ENCODE measurements at regions not wholly inside any gene's neighbourhood (a gene's known extent, or its start where the extent isn't known, plus 50 kb on each side); places are given as distances from the start of the nearest gene placed in this dataset.

DNA sequence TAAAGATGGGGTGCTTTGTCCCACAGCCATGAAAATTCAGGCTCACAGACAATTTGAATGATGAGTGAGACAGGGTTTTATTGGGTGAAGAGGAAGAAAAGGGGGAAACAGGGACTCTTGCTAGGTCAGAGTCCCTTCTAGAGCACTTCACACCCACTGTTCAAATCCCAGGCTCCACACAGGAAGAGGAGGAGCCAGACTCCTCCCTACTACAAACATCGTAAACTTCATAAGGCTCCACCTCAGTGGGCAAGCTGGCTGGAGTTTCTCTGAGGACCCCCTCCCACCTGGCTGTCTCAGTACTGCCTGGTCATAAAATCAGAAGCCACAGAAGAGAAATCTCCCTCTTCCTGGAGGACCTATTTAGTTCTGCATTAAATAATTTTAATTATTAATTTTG lies 80.3 kb upstream of the KCNMB2 start:
- DNase-seq, result no peak

DNA sequence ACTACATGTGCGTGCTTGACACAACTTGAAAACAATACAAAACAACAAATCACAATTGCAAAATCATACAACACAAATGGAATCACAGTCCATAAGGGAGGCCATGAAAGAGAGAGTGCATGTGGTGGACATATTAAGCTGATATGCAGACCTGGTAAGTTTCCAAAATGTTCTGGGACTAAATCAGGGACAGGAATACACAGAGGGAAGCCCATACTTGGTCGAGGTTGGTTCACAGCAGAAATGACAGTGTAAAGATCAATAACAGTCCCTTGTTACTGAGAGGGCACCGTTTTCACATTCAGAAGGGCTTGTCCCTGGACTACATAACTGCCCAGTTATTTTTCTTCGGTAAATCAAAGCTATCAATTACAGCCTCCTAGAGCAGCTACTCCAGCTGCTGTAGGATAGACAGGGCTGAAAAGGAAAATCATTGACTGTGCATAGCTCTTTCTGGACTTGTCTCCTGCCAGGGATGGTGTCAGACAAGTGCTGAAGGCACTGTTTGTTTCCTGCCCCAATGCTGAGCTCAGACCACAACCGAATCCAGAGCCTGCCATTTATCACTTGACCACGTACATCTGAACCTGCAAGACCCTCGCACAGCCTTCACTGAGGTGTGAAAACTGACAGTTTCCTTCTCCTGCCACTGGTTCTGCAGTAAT lies 79.5 kb upstream of the KCNMB2 start:
- DNase-seq, result no peak

DNA sequence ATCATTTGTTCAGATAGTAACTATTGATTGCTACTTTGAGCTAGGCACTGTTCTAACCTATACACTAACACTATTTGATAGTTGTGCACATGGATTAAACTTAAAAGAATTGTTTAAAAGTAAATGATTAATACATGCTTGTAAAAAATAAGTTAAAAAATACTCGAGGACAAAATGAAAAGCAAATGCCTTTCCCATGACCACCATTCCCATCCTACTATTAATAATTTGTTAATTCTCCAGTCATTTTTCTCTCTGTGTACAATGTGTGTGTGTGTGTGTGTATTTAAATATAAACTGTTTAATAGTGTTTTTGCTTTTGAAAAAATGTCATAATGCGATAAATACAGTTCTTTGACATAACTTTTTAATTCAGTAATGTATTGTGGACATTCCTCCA lies 78.7 kb upstream of the KCNMB2 start:
- no peak for DNase-seq

DNA sequence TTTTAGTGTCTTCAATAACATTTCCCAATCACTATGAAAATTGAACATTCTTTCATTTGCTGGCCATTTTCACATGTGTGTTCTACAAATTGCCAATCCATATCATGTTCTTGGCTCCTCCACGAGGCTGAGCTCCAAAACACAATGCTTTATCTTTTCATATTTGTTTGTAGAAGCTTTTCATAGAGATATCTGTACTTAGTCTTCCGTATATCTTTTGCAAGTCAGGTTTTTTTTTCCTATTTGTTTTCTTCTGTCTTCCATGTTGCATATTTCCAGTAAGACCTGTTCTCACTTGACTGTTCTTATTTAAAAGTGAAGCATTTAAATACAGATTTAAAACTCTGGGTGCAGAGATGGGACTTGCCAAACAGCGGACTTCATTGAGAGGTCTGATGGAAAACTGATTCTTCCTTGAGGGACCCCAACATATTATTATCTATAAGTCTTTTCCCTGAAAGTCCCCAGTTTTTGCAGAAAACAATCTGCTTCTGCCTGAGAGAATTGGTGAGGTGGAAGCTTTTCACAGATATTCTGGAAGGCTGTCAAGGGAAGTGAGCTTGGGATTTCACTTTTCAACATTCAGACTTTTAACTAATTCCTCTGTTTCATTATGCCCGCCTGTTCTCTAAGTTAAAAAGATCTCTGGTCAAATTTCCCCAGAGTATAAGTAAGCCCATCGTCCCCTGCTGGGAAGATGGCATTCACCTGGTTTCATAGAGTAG lies 77.8 kb upstream of the KCNMB2 start:
- DNase-seq, result no peak

DNA sequence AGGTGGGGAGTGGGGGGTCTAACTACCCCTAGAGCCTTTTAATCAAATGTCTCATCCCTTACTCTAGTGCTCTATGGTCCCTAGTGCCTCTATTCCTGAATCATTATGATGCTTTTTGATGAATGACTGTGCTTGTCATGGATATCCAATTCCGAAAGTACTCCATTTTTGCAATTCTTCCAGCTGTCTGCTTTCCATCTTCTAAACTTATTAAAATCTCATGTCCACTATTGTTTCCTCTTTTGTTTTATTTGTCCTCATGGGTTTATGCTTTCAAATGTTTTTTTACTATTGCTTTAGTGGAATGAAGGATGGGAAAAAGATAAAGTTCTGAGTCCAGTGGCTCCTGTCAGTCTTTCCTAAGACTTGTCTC lies 77.2 kb upstream of the KCNMB2 start:
- no peak for DNase-seq

DNA sequence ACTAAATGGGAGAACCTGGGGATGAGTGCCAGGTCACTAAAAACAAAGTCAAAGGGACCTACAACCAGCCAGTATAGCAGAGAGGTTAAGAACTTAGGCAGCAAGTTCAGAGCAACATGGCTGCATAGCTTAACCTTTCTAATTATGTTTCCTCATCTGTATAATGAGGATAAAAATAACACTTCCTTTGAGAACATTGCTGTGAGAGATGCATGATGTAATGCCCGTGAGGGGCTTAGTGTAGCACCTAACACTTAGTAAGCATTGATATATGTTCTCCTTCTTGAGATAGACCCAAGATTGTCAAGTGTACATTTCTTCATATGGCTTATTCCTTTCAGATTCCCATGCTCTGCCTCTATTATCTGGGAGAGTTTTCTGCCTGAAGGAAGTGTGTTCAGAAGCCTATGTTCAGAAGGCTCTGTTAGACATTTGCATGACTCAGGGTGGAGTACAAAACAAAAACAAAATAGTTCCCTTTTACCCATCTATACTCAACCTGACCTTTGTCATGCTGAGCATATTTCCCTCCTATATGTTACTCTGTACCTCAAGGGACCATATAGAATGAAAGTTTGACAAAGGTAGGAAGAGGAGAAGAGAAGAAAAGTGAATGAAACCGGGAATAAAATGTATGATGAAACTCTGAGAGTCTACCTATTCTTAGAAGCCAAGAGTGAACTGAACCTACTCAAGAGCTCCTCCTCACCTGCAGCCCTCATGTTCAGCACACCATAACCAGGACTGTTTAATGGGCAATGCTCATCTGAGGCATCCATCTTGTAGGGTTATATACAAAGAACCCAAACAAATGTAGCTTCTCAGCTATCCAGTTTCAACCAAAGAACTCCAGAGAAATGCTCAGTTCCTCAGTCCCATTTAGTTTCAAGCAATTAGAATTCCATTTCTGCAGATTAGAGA lies 70.7 kb upstream of the KCNMB2 start:
- DNase-seq, result no peak

DNA sequence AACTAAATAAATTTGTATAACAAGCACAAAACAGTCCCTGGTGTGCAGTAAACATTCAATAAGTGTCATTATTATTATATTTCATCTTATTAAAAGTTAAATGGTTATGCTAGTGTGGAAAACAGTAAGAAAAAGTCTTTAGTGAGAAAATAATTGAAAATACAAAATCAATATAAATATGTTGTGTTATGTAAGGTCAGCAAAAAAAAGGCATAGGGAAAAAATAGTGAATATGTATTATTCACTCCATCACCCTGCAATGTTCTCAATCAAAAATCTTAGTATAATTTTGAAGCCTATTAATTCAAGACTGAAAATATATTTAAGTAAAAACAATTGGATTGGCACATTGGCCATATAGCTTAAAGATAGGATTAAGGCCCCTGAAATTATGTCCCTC lies 63.3 kb upstream of the KCNMB2 start:
- DNase-seq, result no peak

DNA sequence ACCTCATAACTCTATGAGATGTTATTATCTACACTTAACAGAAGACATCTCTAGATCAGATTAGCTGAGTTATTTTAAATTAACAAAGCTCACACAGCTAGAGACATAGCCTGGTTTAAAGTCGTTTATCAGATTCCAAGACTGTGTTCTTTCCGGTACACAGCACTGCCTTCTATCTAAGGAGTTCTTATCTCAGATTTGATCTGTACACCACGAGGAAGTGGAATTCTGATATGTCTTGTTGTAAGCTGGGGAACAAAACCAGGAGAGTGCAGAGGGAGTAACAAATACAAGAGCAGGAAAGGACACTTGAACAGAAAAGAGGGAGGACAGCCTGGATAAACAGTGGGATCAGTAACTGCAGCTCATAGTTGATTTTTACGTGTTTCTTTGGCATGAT lies 61.7 kb upstream of the KCNMB2 start:
- DNase-seq, result no peak

DNA sequence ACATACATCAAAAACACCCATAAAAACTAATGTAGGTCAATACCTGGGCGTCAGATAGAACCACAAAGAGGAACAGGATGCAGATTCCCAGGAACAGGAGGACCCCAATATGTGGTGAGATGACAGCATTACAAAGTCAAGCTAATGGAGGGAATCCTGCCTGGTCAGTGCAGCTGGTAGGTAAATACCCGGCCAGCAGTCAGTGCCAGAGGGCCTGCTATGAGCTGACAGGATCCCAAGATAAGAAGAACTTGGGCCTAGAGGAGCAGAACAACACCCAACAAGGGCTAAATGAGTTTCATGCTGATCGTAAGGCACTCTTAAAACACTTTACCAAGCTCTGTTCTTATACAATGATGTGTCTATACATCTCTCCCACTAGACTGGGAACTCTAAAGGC lies 61.2 kb upstream of the KCNMB2 start:
- no peak for DNase-seq

DNA sequence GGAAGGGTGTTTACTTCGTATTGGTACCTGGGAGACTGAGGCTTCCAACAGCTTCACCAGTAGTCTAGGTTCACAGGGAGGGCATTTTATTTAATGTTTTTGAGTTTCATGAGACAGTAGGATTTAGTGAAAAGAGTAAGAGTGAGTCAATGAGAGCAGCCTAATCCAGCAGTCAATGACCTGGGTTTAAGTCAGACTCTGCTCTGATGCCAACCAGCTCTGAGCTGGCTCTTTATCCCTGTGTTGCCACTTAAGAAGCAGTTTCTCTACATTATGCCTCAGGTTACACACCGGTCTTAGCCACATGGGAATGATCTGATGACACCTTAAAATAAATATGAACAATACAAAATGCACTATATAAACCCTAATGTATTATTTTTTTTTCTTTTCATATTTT lies 59.4 kb upstream of the KCNMB2 start:
- no peak for DNase-seq

DNA sequence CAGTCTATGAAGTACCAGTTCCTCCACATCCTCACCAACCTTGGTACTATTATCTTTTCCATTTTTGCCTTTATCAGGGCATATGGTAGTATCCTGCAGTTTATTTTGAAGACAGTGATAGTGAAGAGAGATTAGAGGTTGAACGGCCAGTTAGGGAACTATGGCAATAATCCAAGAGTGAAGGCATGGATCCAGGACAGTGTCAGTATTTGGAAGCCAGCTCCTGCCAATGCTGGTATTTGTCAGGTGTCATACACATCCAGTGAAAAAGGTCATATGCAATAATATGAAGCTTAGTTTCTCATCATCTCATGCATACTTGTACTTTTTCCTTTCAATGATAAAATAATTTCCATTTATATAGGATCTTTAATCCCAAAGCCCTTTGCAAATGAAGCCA lies 56.8 kb upstream of the KCNMB2 start:
- DNase-seq, result no peak

DNA sequence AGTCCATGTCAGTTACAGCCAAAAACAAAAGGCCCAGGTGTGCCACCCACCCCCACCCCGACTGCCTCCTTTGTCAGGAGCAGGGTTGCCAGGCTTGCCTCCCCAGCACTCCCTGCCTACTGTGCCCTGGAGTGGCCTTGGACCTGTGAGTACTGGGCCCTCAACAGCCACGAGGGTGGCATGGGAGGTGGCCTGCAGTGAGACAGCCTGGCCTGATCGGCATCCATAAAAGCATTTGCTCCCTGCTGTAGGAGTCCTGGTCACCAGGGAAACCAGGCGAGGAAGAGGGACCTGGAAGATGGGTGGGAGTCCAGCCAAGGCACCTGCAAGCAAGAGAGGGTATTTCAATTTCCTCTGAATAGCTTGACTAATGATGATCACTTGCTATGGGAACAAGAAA lies 56.4 kb upstream of the KCNMB2 start:
- DNase-seq, result no peak

DNA sequence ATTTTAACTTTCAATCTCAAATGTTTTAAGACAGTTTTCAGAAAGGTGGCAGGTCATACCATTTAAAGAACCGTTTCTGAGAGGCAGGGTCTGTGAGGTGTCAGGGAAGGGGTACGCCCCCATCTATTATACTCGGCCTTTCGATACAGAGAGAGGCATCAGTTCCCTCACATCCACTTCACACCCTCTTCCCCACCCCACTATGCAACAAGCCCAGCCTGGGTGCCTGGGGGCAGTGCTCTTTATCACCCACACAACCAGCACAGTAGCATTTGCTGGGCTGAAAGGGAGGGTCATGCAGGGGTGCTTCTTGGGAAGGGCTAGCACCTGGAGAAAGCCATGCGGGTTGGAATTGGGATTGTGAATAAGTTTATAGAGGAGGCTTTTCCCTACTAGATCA lies 56.0 kb upstream of the KCNMB2 start:
- DNase-seq, result no peak

DNA sequence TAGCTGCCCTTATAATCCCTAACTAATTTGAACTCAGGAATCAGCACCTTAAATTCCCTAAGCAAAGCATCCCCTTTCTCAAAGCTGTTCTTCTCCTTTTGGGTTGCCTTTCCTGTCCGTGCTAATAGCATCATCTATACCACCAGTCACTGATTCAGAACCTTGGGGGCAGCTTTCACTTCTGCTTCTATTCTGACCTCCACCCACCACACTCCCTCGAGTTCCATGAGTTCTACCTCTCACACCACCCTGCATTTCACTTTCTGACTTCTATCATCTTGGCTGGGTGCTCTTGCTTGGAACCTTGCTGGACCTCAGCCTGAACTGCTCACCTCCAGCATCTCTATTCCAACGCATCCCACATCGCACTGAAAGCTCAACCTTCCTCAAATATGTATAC lies 55.4 kb upstream of the KCNMB2 start:
- DNase-seq, result no peak

DNA sequence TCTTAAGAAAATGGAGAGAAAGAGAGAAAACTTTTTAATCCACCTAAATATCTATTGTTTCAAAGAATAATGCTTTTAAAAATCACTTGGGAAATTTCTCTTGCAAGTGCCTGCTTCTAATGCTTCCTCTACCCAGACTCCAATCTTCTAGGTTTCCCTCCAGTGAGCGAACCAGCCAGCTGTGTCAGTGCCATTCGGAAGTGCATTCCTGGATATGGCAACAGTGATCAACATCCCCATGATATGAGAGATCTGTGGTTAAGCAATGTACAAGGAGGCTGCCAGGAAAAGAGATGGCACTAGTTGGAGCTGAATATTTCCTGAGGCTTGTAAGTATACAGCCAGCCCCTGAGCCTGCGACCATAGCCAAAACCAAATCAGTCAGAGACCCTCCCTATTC lies 53.3 kb upstream of the KCNMB2 start:
- no peak for DNase-seq

DNA sequence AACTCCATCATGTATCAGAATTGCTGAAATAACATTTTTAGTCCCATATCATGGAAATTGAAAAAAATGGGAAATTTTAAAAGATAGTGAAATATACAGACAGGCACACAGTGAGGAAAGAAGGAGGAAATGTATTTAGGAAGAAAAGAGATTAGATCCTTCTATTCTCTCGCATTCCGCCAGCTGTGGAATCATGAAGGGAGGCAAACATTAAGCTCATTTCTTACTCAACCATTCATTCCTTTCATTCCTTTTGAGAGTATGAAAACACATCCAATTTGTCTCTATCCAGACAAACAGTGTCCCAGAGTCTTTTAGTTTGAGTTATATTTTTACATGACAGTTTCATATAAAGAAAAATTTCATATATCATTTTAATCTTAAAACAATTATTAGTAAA lies 52.5 kb upstream of the KCNMB2 start:
- DNase-seq, result no peak

DNA sequence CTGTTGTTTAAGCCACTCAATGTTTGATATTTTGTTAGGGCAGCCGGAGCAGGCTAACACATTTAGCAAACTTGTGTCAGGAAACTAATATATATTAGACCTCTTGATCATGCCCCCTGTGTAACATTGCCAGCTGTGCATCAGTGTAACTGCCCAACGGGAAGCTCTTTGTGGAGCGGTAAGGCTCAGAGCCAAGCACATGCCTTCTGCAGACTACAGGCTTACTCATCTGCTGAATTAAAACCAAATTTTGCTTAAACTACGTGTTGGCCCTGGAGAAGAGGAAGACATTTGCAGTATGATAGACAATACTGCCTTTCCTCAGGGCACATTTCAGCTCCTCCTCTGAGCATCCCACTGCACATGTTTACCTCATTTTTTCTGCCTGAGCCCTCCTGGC lies 50.5 kb upstream of the KCNMB2 start:
- no peak for DNase-seq

All from retina (tissue), 1 donor.